ENCODE measurements at regions not wholly inside any gene's neighbourhood (a gene's known extent, or its start where the extent isn't known, plus 50 kb on each side); places are given as distances from the start of the nearest gene placed in this dataset.
"Not testable (repeated sequence)": the region's sequence is repeated elsewhere in the genome, so short reads cannot be mapped to it uniquely, and the experiment has no call there.

GRCh38 chr20:18876394-18876793 is 62.8 kb downstream of the SCP2D1 start:
- H3K9me3 ChIP-seq (ENCODE audit: low read depth, low read length); H3K4me3 ChIP-seq (ENCODE audit: insufficient read depth, low read length); H2AFZ ChIP-seq (ENCODE audit: low read length); H3K4me2 ChIP-seq (ENCODE audit: insufficient read depth, low read length); H3K36me3 ChIP-seq (ENCODE audit: insufficient read depth, low read length); H3K79me2 ChIP-seq (ENCODE audit: insufficient read depth, low read length); H4K20me1 ChIP-seq (ENCODE audit: insufficient read depth, low read length); DNase-seq (ENCODE audit: insufficient read length, low spot score, missing footprints); H3K27ac ChIP-seq (ENCODE audit: low read depth, low read length); H3K4me1 ChIP-seq (ENCODE audit: insufficient read depth, low read length); H3K27me3 ChIP-seq (ENCODE audit: insufficient read depth, low read length): not testable (repeated sequence)

GRCh38 chr20:18879262-18879661 is 65.7 kb downstream of the SCP2D1 start:
- no peak for DNase-seq (ENCODE audit: insufficient read length, low spot score, missing footprints)
- H4K20me1 ChIP-seq (ENCODE audit: insufficient read depth, low read length), result no peaks in the 10 kb centered on the region

GRCh38 chr20:18886756-18887155 is 73.2 kb downstream of the SCP2D1 start:
- no peak overlapping the region for H3K4me3 ChIP-seq (ENCODE audit: insufficient read depth, low read length)
- H2AFZ ChIP-seq (ENCODE audit: low read length), result no peak overlapping the region
- H3K4me1 ChIP-seq (ENCODE audit: insufficient read depth, low read length), result no peaks in the 10 kb centered on the region
- DNase-seq (ENCODE audit: insufficient read length, low spot score, missing footprints), result no peak
- H3K27ac ChIP-seq (ENCODE audit: low read depth, low read length), result no peak overlapping the region
- no peak overlapping the region for H3K4me2 ChIP-seq (ENCODE audit: insufficient read depth, low read length)
- no peaks in the 10 kb centered on the region for H3K27me3 ChIP-seq (ENCODE audit: insufficient read depth, low read length)
- no peak for TF ChIP-seq CTCF (IDR thresholded peaks at IDR 0.05; ENCODE audit: extremely low read depth, low read depth, low read length)
- no peaks in the 10 kb centered on the region for H3K79me2 ChIP-seq (ENCODE audit: insufficient read depth, low read length)
- no peaks in the 10 kb centered on the region for H3K36me3 ChIP-seq (ENCODE audit: insufficient read depth, low read length)
- H3K9me3 ChIP-seq (ENCODE audit: low read depth, low read length), result no peaks in the 10 kb centered on the region
- H4K20me1 ChIP-seq (ENCODE audit: insufficient read depth, low read length), result no peaks in the 10 kb centered on the region

More at GRCh38 chr20:18879262-18879661, 65.7 kb downstream of the SCP2D1 start:
- Histone ChIP-seq H2AFZ (ENCODE audit: low read length) (no peak overlapping the region), H3K27me3 (ENCODE audit: insufficient read depth, low read length) (no peaks in the 10 kb centered on the region), H3K4me3 (ENCODE audit: insufficient read depth, low read length) (no peak overlapping the region), H3K4me2 (ENCODE audit: insufficient read depth, low read length) (no peak overlapping the region), H3K9me3 (ENCODE audit: low read depth, low read length) (no peaks in the 10 kb centered on the region), H3K27ac (ENCODE audit: low read depth, low read length) (no peak overlapping the region), H3K4me1 (ENCODE audit: insufficient read depth, low read length) (no peaks in the 10 kb centered on the region), H3K36me3 (ENCODE audit: insufficient read depth, low read length) (no peaks in the 10 kb centered on the region), H3K79me2 (ENCODE audit: insufficient read depth, low read length) (no peaks in the 10 kb centered on the region)
- no peak for TF ChIP-seq CTCF (IDR thresholded peaks at IDR 0.05; ENCODE audit: extremely low read depth, low read depth, low read length)

GRCh38 chr20:18901980-18902737 is 88.6 kb downstream of the SCP2D1 start:
- Histone ChIP-seq H3K4me1 (ENCODE audit: insufficient read depth, low read length) (no peaks in the 10 kb centered on the region), H3K27me3 (ENCODE audit: insufficient read depth, low read length) (no peaks in the 10 kb centered on the region), H3K4me3 (ENCODE audit: insufficient read depth, low read length) (no peak overlapping the region), H2AFZ (ENCODE audit: low read length) (no peak overlapping the region), H3K36me3 (ENCODE audit: insufficient read depth, low read length) (no peaks in the 10 kb centered on the region), H3K79me2 (ENCODE audit: insufficient read depth, low read length) (no peaks in the 10 kb centered on the region), H3K9me3 (ENCODE audit: low read depth, low read length) (no peaks in the 10 kb centered on the region), H3K27ac (ENCODE audit: low read depth, low read length) (no peak overlapping the region), H3K4me2 (ENCODE audit: insufficient read depth, low read length) (no peak overlapping the region), H4K20me1 (ENCODE audit: insufficient read depth, low read length) (no peaks in the 10 kb centered on the region)
- TF ChIP-seq CTCF (IDR thresholded peaks at IDR 0.05; ENCODE audit: extremely low read depth, low read depth, low read length), result no peak
- no peak for DNase-seq (ENCODE audit: insufficient read length, low spot score, missing footprints)
